Nephron progenitor cell (in vitro differentiated cells): ENCODE measurements at regions not wholly inside any gene's neighbourhood (a gene's known extent, or its start where the extent isn't known, plus 50 kb on each side); places are given as distances from the start of the nearest gene placed in this dataset.
"Not testable (repeated sequence)": the region's sequence is repeated elsewhere in the genome, so short reads cannot be mapped to it uniquely, and the experiment has no call there.

Experiments used
- DNase-seq: peaks from one replicate; pipeline ENCODE4 v3.0.0; 2021
- H3K27ac Mint-ChIP-seq: 2 replicates; pipeline ENCODE4 v1.8.0; 2021; ENCODE audit warnings: mild to moderate bottlenecking, moderate library complexity, mixed read lengths
- H3K27me3 Mint-ChIP-seq: 2 replicates; pipeline ENCODE4 v1.8.0; 2021; ENCODE audit warnings: mild to moderate bottlenecking, low read depth, mixed read lengths; ENCODE audit not compliant: poor library complexity
- H3K36me3 Mint-ChIP-seq: 2 replicates; pipeline ENCODE4 v1.8.0; 2021; ENCODE audit warnings: low read depth, mixed read lengths
- H3K4me1 Mint-ChIP-seq: 2 replicates; pipeline ENCODE4 v1.8.0; 2021; ENCODE audit warnings: mixed read lengths
- H3K4me3 Mint-ChIP-seq: 2 replicates; pipeline ENCODE4 v1.8.0; 2021; ENCODE audit warnings: mild to moderate bottlenecking, moderate library complexity, mixed read lengths
- H3K9me3 Mint-ChIP-seq: 2 replicates; pipeline ENCODE4 v1.8.0; 2021; ENCODE audit warnings: mild to moderate bottlenecking, moderate library complexity, mixed read lengths
- CTCF ChIP-seq: fragments of 200-600 bp; sonication (generic); IDR thresholded peaks from 2 replicates; pipeline ENCODE4 v1.5.0; 2021; ENCODE audit warnings: antibody characterized with exemption

- Mint-ChIP-seq H3K27ac (no peak overlapping the region), H3K4me1 (peaks cover 12% of the 10 kb centered on the region)
Measured at GRCh38 chr18:40259115-40259835, 1695.8 kb upstream of the PIK3C3 start.

GRCh38 chr18:40258311-40258710 lies 1696.7 kb upstream of the PIK3C3 start:
- DNase-seq, result no peak
- Mint-ChIP-seq H3K4me1 (peaks cover 22% of the 10 kb centered on the region), H3K27me3 (no peaks in the 10 kb centered on the region), H3K27ac (no peak overlapping the region), H3K4me3 (no peak overlapping the region), H3K36me3 (peaks cover 9% of the 10 kb centered on the region), H3K9me3 (peaks cover 19% of the 10 kb centered on the region)
- TF ChIP-seq CTCF, result no peak

More at GRCh38 chr18:40259115-40259835, 1695.8 kb upstream of the PIK3C3 start:
- DNase-seq, result no peak
- Mint-ChIP-seq H3K27me3 (peaks cover 2% of the 10 kb centered on the region), H3K36me3 (peaks cover 9% of the 10 kb centered on the region), H3K9me3 (peaks cover 23% of the 10 kb centered on the region), H3K4me3 (no peak overlapping the region)
- TF ChIP-seq CTCF, result no peak

GRCh38 chr18:40250236-40250635 lies 1704.8 kb upstream of the PIK3C3 start:
- H3K36me3 Mint-ChIP-seq, result no peaks in the 10 kb centered on the region
- H3K9me3 Mint-ChIP-seq, result peaks cover 4% of the 10 kb centered on the region
- no peaks in the 10 kb centered on the region for H3K27me3 Mint-ChIP-seq
- H3K4me3 Mint-ChIP-seq, result no peak overlapping the region
- peaks cover 32% of the 10 kb centered on the region for H3K4me1 Mint-ChIP-seq
- peak overlapping the region; percentile 92 for H3K27ac Mint-ChIP-seq
- TF ChIP-seq CTCF, result no peak
- no peak for DNase-seq

GRCh38 chr18:40249390-40250080 lies 1705.5 kb upstream of the PIK3C3 start:
- no peaks in the 10 kb centered on the region for H3K36me3 Mint-ChIP-seq
- H3K27ac Mint-ChIP-seq, result no peak overlapping the region
- no peak overlapping the region for H3K4me3 Mint-ChIP-seq
- H3K4me1 Mint-ChIP-seq, result peaks cover 30% of the 10 kb centered on the region
- peaks cover 4% of the 10 kb centered on the region for H3K9me3 Mint-ChIP-seq
- TF ChIP-seq CTCF, result no peak
- no peaks in the 10 kb centered on the region for H3K27me3 Mint-ChIP-seq
- no peak for DNase-seq

GRCh38 chr18:40245612-40246011 lies 1709.4 kb upstream of the PIK3C3 start:
- DNase-seq, H3K4me3 Mint-ChIP-seq, H3K27ac Mint-ChIP-seq, H3K36me3 Mint-ChIP-seq, H3K9me3 Mint-ChIP-seq, H3K27me3 Mint-ChIP-seq: not testable (repeated sequence)
- peaks cover 14% of the 10 kb centered on the region for H3K4me1 Mint-ChIP-seq

- Mint-ChIP-seq H3K27ac (no peak overlapping the region), H3K27me3 (no peaks in the 10 kb centered on the region), H3K9me3 (peaks cover 4% of the 10 kb centered on the region), H3K4me3 (no peak overlapping the region), H3K36me3 (no peaks in the 10 kb centered on the region), H3K4me1 (no peaks in the 10 kb centered on the region)
- no peak for TF ChIP-seq CTCF
- DNase-seq, result no peak
Measured at GRCh38 chr18:40243607-40244006, 1711.4 kb upstream of the PIK3C3 start.
